Sigmoid colon (tissue), 6 donors: ENCODE measurements at regions not wholly inside any gene's neighbourhood (a gene's known extent, or its start where the extent isn't known, plus 50 kb on each side); places are given as distances from the start of the nearest gene placed in this dataset.

ENCODE experiments used
- DNase-seq: peaks from one replicate; pipeline ENCODE4 v3.0.0-alpha.2; 2019
- H3K27ac ChIP-seq, 4 donors: fragments of 200-600 bp; sonication (generic); one replicate each; pipeline ENCODE4 v1.5.1; 2016 to 2019; ENCODE audit warnings: mild to moderate bottlenecking in 1 of 4
- H3K27me3 ChIP-seq, 3 donors: fragments of 200-600 bp; sonication (generic); one replicate each; pipeline ENCODE4 v1.5.1; 2019; ENCODE audit warnings: mild to moderate bottlenecking in 1 of 3
- H3K36me3 ChIP-seq, 4 donors: fragments of 200-600 bp; sonication (generic); one replicate each; pipeline ENCODE4 v1.5.1; 2016 to 2019
- H3K4me1 ChIP-seq, 4 donors: fragments of 200-600 bp; sonication (generic); one replicate each; pipeline ENCODE4 v1.5.1; 2017 to 2019
- H3K4me3 ChIP-seq, 4 donors: fragments of 200-600 bp; sonication (generic); one replicate each; pipeline ENCODE4 v1.5.1; 2017 to 2019; ENCODE audit warnings: mild to moderate bottlenecking in 2 of 4, moderate library complexity in 1 of 4
- H3K9me3 ChIP-seq, 4 donors: fragments of 200-600 bp in 3 of 4; sonication (generic) in 3 of 4; one replicate each; pipeline versions ENCODE4 v1.5.1 to v1.6.1; 2013 to 2019
- EP300 ChIP-seq, 4 donors: sonication (generic); formaldehyde crosslinking; IDR thresholded peaks; one replicate each; pipeline ENCODE4 v1.6.1; 2017; ENCODE audit warnings: antibody characterized with exemption in 4 of 4
- POLR2A ChIP-seq, 2 donors: fragments of 450-650 bp; IDR thresholded peaks; one replicate each; pipeline ENCODE4 v1.6.1; 2016; ENCODE audit warnings: antibody characterized with exemption in 2 of 2, mild to moderate bottlenecking in 2 of 2, moderate library complexity in 2 of 2
- POLR2AphosphoS5 ChIP-seq, 4 donors: sonication (generic); formaldehyde crosslinking; IDR thresholded peaks; one replicate each; pipeline ENCODE4 v1.6.1; 2017; ENCODE audit warnings: antibody characterized with exemption in 4 of 4
- WGBS, 2 donors: extraction: QIAGEN DNeasy Blood & Tissue Kit; methylation state at CpG; one replicate each; pipeline ENCODE4 v1.1.7; 2013; 5-methylcytosine and 5-hydroxymethylcytosine counted together
- intact Hi-C: fragments of 100-400 bp; cut with DNase I; formaldehyde crosslinking; loops from one replicate; pipeline ENCODE4 v1.15.1; 2023
- TF ChIP-seq, protein P1 (sequence below), 4 experiments: fragments of 450-650 bp in 3 of 4; fragments of 200-600 bp in 1 of 4; IDR thresholded peaks; one replicate each; pipeline ENCODE4 v1.5.1; 2016 to 2019; ENCODE audit warnings: antibody characterized with exemption in 4 of 4, mild to moderate bottlenecking in 3 of 4, moderate library complexity in 2 of 4
- donor health status: healthy with polysubstance abuse.
- donor health status: healthy.

DNA sequence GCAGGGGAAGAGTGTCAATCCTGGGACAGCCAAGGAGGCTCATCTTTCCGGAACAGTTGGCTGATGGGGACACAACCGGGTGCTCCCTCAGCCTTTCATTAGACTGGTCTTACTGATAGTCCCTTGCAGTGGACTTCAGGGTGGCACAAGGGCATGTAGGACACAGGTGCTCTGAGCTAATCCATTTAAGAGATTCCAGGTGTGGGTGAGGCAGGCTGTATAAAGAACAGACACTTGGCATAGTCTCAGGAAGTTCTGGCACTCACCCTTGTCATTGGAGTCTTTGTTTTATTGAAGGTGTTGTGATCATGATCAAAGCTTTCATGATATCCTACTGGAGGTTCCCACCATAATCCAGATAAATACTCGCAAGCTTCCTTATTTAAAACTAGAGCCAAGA is 341.6 kb downstream of the EMP1 start:
- Histone ChIP-seq H3K27ac (no peak overlapping the region), H3K36me3 (no peaks in the 10 kb centered on the region), H3K9me3 (no peaks in the 10 kb centered on the region), H3K4me1 (peaks cover 0 to 6% (median 2%) of the 10 kb centered on the region in 4 donors), H3K4me3 (no peak overlapping the region), H3K27me3 (no peaks in the 10 kb centered on the region)
- no peak for TF ChIP-seq POLR2AphosphoS5 (IDR thresholded peaks at IDR 0.05)
- TF ChIP-seq, protein P1, sequence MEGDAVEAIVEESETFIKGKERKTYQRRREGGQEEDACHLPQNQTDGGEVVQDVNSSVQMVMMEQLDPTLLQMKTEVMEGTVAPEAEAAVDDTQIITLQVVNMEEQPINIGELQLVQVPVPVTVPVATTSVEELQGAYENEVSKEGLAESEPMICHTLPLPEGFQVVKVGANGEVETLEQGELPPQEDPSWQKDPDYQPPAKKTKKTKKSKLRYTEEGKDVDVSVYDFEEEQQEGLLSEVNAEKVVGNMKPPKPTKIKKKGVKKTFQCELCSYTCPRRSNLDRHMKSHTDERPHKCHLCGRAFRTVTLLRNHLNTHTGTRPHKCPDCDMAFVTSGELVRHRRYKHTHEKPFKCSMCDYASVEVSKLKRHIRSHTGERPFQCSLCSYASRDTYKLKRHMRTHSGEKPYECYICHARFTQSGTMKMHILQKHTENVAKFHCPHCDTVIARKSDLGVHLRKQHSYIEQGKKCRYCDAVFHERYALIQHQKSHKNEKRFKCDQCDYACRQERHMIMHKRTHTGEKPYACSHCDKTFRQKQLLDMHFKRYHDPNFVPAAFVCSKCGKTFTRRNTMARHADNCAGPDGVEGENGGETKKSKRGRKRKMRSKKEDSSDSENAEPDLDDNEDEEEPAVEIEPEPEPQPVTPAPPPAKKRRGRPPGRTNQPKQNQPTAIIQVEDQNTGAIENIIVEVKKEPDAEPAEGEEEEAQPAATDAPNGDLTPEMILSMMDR (IDR thresholded peaks at IDR 0.05): no peak
- TF ChIP-seq EP300 (IDR thresholded peaks at IDR 0.05): no peak
- TF ChIP-seq POLR2A (IDR thresholded peaks at IDR 0.05): no peak
- intact Hi-C loops: no loop called here
- DNase-seq: no peak
- 22 to 69% methylated on average over 3 of the region's 3 CpGs for WGBS, 2 donors

GRCh38 chr12:13537623-13538022 is 341.1 kb downstream of the EMP1 start:
- TF ChIP-seq EP300 (IDR thresholded peaks at IDR 0.05): no peak
- TF ChIP-seq, protein P1 (IDR thresholded peaks at IDR 0.05): no peak
- no peak for TF ChIP-seq POLR2A (IDR thresholded peaks at IDR 0.05)
- TF ChIP-seq POLR2AphosphoS5 (IDR thresholded peaks at IDR 0.05): no peak
- H3K27ac ChIP-seq: no peak overlapping the region
- no peaks in the 10 kb centered on the region for H3K9me3 ChIP-seq
- intact Hi-C loops: no loop called here
- WGBS, 2 donors: 52 to 56% methylated on average over 2 of the region's 2 CpGs
- DNase-seq: no peak
- peaks cover 0 to 6% (median 2%) of the 10 kb centered on the region in 4 donors for H3K4me1 ChIP-seq
- no peaks in the 10 kb centered on the region for H3K27me3 ChIP-seq
- no peaks in the 10 kb centered on the region for H3K36me3 ChIP-seq
- no peak overlapping the region for H3K4me3 ChIP-seq

DNA sequence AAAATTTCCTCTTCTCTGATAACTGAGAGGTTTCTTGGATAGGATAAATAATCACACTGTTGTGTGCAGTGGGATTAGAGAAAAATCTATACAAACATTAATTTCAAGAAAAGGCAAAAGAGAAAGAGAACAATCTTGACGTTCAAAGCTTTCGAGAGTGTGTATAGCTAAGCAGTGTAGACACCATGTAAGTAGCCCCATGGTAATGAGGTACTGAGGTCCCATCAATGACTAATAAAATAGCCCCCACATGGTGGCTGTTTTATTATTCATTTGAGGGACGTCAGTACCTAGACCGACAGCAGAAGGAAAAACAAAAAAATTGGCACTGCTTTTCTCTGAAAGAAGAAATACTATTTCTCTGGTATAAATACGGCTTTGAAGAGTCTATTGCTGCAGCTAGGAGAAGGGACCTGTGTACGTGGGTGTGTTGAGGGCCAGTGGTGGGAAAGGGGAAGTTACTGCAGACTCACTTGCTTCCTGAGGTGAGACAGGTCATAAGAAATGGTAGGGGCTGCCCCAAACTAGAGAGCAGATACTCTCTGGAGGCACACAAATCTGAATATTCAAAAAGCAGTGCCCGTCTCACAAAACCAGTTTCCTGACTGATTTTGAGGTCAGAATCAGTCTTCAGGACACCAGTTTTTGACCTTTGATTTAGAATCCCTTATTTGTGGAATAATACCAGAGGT is 339.8 kb downstream of the EMP1 start:
- WGBS, 2 donors: 56 to 79% methylated on average over 7 of the region's 7 CpGs
- H3K27ac ChIP-seq: no peak overlapping the region
- H3K4me3 ChIP-seq: no peak overlapping the region
- DNase-seq: no peak
- no peaks in the 10 kb centered on the region for H3K27me3 ChIP-seq
- no peaks in the 10 kb centered on the region for H3K9me3 ChIP-seq
- no peaks in the 10 kb centered on the region for H3K36me3 ChIP-seq
- intact Hi-C loops: no loop called here
- H3K4me1 ChIP-seq: peaks cover 0 to 6% (median 2%) of the 10 kb centered on the region in 4 donors
- TF ChIP-seq POLR2AphosphoS5 (IDR thresholded peaks at IDR 0.05): no peak

- Histone ChIP-seq H3K4me1 (peaks cover 0 to 6% (median 2%) of the 10 kb centered on the region in 4 donors), H3K9me3 (no peaks in the 10 kb centered on the region), H3K27ac (no peak overlapping the region), H3K27me3 (no peaks in the 10 kb centered on the region), H3K4me3 (no peak overlapping the region), H3K36me3 (no peaks in the 10 kb centered on the region)
- TF ChIP-seq EP300 (IDR thresholded peaks at IDR 0.05) (no peak), POLR2AphosphoS5 (IDR thresholded peaks at IDR 0.05) (no peak), POLR2A (IDR thresholded peaks at IDR 0.05) (no peak)
- TF ChIP-seq, protein P1 (IDR thresholded peaks at IDR 0.05): peak; percentile 44 to 72 (median 64)
- 59 to 64% methylated on average over 8 of the region's 8 CpGs for WGBS, 2 donors
- intact Hi-C loops: loop anchor here (5.0 kb wide), 1 partner anchor 258 kb away; no protein-coding TSS in a partner anchor
- peak; percentile 72 for DNase-seq
Measured at GRCh38 chr12:13534645-13535398, 338.3 kb downstream of the EMP1 start.

DNA sequence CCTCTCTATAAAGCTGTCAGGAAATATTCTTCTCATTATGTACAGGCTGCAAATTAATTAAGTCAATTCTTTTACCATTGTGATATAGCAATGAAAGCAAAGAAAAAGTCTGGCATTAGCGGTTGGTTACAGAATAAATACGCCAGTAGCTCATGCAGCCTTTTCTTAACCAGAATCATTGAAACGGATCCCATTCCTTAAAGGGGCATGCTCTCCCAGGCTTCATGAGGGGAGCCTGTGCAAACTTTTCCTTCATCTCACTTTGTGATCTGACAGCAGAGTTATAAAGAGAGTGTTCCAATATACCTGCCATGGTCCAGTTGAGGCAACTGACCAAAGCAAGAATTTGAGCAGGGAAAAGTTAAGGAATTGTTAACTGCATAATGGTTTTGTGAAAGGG is 337.7 kb downstream of the EMP1 start:
- H3K4me3 ChIP-seq: no peak overlapping the region
- H3K4me1 ChIP-seq: peaks cover 0 to 6% (median 2%) of the 10 kb centered on the region in 4 donors
- H3K27me3 ChIP-seq: no peaks in the 10 kb centered on the region
- H3K9me3 ChIP-seq: no peaks in the 10 kb centered on the region
- no peak for DNase-seq
- WGBS, 2 donors: 88 to 92% methylated on average over 3 of the region's 3 CpGs
- no peak overlapping the region for H3K27ac ChIP-seq
- TF ChIP-seq EP300 (IDR thresholded peaks at IDR 0.05): no peak
- no peak for TF ChIP-seq POLR2AphosphoS5 (IDR thresholded peaks at IDR 0.05)
- TF ChIP-seq, protein P1 (IDR thresholded peaks at IDR 0.05): no peak
- TF ChIP-seq POLR2A (IDR thresholded peaks at IDR 0.05): no peak
- intact Hi-C loops: loop anchor here (5.0 kb wide), 1 partner anchor 257 kb away; no protein-coding TSS in a partner anchor
- no peaks in the 10 kb centered on the region for H3K36me3 ChIP-seq
